ENCODE measurements at regions not wholly inside any gene's neighbourhood (a gene's known extent, or its start where the extent isn't known, plus 50 kb on each side); places are given as distances from the start of the nearest gene placed in this dataset.

DNA sequence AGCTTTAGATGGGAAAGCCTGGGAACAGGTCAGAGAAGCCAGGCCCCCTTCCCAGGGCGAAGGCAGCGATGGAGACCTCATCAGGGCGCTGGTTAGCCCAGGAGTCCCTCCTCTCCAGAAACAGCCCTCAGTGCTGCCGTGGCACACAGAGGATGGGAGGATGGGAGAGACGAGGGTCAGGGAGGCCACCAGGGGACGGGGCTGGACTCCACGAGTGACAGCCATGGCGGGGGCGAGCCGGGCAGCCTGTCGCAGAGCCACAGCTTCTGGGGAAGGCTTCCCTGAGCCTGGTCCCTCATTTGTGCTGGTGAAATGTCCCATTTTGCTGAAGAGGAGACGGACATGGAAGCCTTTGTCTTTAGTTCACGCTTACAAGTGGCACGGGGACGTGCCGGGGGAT, 1390.5 kb downstream of the TBC1D22A start:
- intact Hi-C loops (cut with DNase I; ENCODE audit: low total_unique reads) = no loop called here
- no peak for DNase-seq
- Histone ChIP-seq H3K36me3 (no peaks in the 10 kb centered on the region), H3K27ac (no peak overlapping the region), H3K4me3 (no peak overlapping the region), H3K27me3 (replicated peaks in 1 of 7) (peaks cover 0 to 14% (median 0%) of the 10 kb centered on the region in 7 donors), H3K4me1 (peaks cover 0 to 8% (median 3%) of the 10 kb centered on the region in 6 donors), H3K9me3 (peaks cover 0 to 5% (median 0%) of the 10 kb centered on the region in 8 donors)
- WGBS, 5 donors = 77 to 92% (median 83%) methylated on average over 16 of the region's 16 CpGs
- TF ChIP-seq POLR2AphosphoS5 (IDR thresholded peaks at IDR 0.05) (no peak), POLR2A (IDR thresholded peaks at IDR 0.05) (no peak)
- TF ChIP-seq, protein P1, sequence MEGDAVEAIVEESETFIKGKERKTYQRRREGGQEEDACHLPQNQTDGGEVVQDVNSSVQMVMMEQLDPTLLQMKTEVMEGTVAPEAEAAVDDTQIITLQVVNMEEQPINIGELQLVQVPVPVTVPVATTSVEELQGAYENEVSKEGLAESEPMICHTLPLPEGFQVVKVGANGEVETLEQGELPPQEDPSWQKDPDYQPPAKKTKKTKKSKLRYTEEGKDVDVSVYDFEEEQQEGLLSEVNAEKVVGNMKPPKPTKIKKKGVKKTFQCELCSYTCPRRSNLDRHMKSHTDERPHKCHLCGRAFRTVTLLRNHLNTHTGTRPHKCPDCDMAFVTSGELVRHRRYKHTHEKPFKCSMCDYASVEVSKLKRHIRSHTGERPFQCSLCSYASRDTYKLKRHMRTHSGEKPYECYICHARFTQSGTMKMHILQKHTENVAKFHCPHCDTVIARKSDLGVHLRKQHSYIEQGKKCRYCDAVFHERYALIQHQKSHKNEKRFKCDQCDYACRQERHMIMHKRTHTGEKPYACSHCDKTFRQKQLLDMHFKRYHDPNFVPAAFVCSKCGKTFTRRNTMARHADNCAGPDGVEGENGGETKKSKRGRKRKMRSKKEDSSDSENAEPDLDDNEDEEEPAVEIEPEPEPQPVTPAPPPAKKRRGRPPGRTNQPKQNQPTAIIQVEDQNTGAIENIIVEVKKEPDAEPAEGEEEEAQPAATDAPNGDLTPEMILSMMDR (IDR thresholded peaks at IDR 0.05 in 8 of 11, conservative IDR thresholded peaks at IDR 0.05 in 3 of 11) = no peak

DNA sequence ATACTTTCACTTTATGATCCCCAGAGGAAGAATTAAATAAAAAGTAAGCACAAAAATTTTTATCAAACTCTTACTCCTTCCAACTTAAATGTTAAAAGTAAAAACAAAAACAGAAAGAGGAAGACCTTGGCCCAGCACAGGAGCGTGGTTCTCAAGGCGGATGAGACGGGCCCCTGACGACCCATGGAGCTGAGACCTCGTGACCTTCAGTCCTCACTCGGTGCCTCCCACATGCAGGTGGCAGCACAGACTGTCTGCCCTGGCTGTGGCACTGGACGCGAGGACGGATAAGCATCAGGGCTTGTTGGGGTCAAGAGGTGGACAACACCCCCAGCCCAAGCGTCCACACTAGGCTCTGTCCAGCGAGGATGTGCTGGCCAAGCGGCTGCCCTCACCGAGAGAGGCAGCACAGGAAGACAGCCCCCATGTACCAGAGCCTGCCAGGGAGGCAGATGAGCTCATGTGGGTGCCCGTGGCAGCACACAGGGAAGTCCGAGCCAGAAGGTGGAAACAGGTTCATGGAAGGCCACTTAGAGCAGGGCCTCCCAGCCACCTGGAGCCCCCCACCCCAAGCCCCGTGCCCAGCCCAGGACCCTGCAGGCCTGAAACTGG, 1389.8 kb downstream of the TBC1D22A start:
- Histone ChIP-seq H3K36me3 (no peaks in the 10 kb centered on the region), H3K27me3 (replicated peaks in 1 of 7) (peaks cover 0 to 14% (median 0%) of the 10 kb centered on the region in 7 donors), H3K4me1 (peaks cover 0 to 8% (median 3%) of the 10 kb centered on the region in 6 donors), H3K4me3 (no peak overlapping the region), H3K9me3 (peaks cover 0 to 5% (median 0%) of the 10 kb centered on the region in 8 donors), H3K27ac (no peak overlapping the region)
- no peak for TF ChIP-seq POLR2A (IDR thresholded peaks at IDR 0.05)
- TF ChIP-seq, protein P1 (IDR thresholded peaks at IDR 0.05 in 8 of 11, conservative IDR thresholded peaks at IDR 0.05 in 3 of 11) = no peak
- no peak for TF ChIP-seq POLR2AphosphoS5 (IDR thresholded peaks at IDR 0.05)
- WGBS, 5 donors = 38 to 55% (median 46%) methylated on average over 11 to 16 of the region's 16 CpGs
- intact Hi-C loops (cut with DNase I; ENCODE audit: low total_unique reads) = no loop called here
- DNase-seq = no peak

DNA sequence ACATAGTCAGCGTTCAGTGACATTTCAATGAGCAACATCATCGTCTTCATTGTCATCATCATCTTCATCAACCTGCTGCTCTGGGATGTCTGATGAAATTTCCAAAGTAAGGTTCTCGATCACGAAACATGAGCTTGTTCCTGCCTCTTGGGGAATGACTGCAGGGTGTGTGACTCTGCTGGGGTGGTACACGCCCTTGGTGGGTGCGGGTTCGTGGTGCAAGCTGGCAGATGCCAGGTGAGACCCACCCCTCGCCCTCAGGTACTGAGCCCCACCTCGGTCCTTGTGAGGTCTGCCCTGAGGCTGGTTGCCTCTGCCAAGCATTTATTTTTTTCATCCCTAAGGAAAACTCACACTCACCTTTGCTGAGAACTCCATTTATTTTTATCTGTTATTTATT, 1389.2 kb downstream of the TBC1D22A start:
- Histone ChIP-seq H3K4me1 (peaks cover 0 to 8% (median 3%) of the 10 kb centered on the region in 6 donors), H3K27me3 (replicated peaks in 1 of 7) (peaks cover 0 to 15% (median 0%) of the 10 kb centered on the region in 7 donors), H3K36me3 (no peaks in the 10 kb centered on the region), H3K4me3 (no peak overlapping the region), H3K27ac (no peak overlapping the region), H3K9me3 (peaks cover 0 to 5% (median 0%) of the 10 kb centered on the region in 8 donors)
- TF ChIP-seq POLR2A (IDR thresholded peaks at IDR 0.05) (no peak), POLR2AphosphoS5 (IDR thresholded peaks at IDR 0.05) (no peak)
- TF ChIP-seq, protein P1 (IDR thresholded peaks at IDR 0.05 in 8 of 11, conservative IDR thresholded peaks at IDR 0.05 in 3 of 11) = no peak
- intact Hi-C loops (cut with DNase I; ENCODE audit: low total_unique reads) = no loop called here
- no peak for DNase-seq
- WGBS, 5 donors = 85 to 93% (median 90%) methylated on average over 9 of the region's 9 CpGs

DNA sequence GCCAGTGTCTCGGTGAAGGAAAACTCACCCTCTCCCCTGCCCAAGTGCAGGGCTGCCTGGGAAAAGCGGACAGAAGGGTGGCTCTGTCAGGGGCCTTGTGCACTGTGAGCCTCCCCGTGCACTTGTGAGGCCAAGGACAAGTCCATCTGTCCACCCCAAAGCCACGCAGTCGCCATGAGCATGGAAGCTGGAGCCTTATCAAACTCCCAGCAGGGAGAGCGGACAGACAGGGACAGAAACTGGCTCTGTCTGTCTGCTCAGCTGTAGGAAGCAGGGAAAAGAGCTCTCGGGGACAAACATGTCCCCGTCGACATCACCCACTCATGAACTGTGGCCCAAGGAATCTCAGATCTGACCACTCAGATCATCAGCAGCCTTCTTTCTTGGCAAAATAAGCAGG, 1385.4 kb downstream of the TBC1D22A start:
- peaks cover 0 to 13% (median 3%) of the 10 kb centered on the region in 6 donors for H3K4me1 ChIP-seq
- H3K27me3 ChIP-seq (replicated peaks in 1 of 7) = peaks cover 0 to 39% (median 3%) of the 10 kb centered on the region in 7 donors
- intact Hi-C loops (cut with DNase I; ENCODE audit: low total_unique reads) = no loop called here
- no peak overlapping the region for H3K27ac ChIP-seq
- WGBS, 5 donors = 69 to 84% (median 81%) methylated on average over 9 of the region's 9 CpGs
- TF ChIP-seq POLR2AphosphoS5 (IDR thresholded peaks at IDR 0.05) = no peak
- TF ChIP-seq, protein P1 (IDR thresholded peaks at IDR 0.05 in 8 of 11, conservative IDR thresholded peaks at IDR 0.05 in 3 of 11) = no peak
- H3K4me3 ChIP-seq = no peak overlapping the region
- no peak for DNase-seq
- H3K36me3 ChIP-seq = no peaks in the 10 kb centered on the region
- peaks cover 0 to 5% (median 0%) of the 10 kb centered on the region in 8 donors for H3K9me3 ChIP-seq

All from spleen (tissue), 11 donors.